Esophagus (tissue), 2 donors: ENCODE measurements at regions not wholly inside any gene's neighbourhood (a gene's known extent, or its start where the extent isn't known, plus 50 kb on each side); places are given as distances from the start of the nearest gene placed in this dataset.

Experiments used
- H3K27ac ChIP-seq, 2 donors: one replicate each; pipeline ENCODE4 v1.5.1; 2013; ENCODE audit warnings: low read depth in 2 of 2, mild to moderate bottlenecking in 2 of 2, inconsistent platforms in 1 of 2, low read length in 1 of 2, moderate library complexity in 1 of 2
- H3K27me3 ChIP-seq, 2 donors: one replicate each; pipeline ENCODE4 v1.6.1; 2013; ENCODE audit warnings: low read length in 2 of 2, control low read depth in 1 of 2, mild to moderate bottlenecking in 1 of 2; ENCODE audit not compliant: insufficient read depth in 2 of 2, control insufficient read depth in 1 of 2
- H3K36me3 ChIP-seq, 2 donors: one replicate each; pipeline ENCODE4 v1.6.1; 2013; ENCODE audit warnings: low read length in 1 of 2; ENCODE audit not compliant: control insufficient read depth in 2 of 2, insufficient read depth in 2 of 2
- H3K4me1 ChIP-seq, 2 donors: one replicate each; pipeline ENCODE4 v1.6.1; 2013; ENCODE audit warnings: low read length in 1 of 2; ENCODE audit not compliant: control insufficient read depth in 2 of 2, insufficient read depth in 2 of 2
- H3K4me3 ChIP-seq, 2 donors: one replicate each; pipeline ENCODE4 v1.5.1; 2013; ENCODE audit warnings: low read length in 2 of 2, mild to moderate bottlenecking in 2 of 2, low read depth in 1 of 2, moderate library complexity in 1 of 2
- H3K9me3 ChIP-seq, 2 donors: one replicate each; pipeline ENCODE4 v1.6.1; 2013; ENCODE audit warnings: mild to moderate bottlenecking in 2 of 2, low read depth in 1 of 2, low read length in 1 of 2, moderate library complexity in 1 of 2; ENCODE audit not compliant: control insufficient read depth in 2 of 2, insufficient read depth in 1 of 2
- WGBS, 2 donors: extraction: QIAGEN DNeasy Blood & Tissue Kit; methylation state at CpG; one replicate each; pipeline ENCODE4 v1.1.7; 2013; 5-methylcytosine and 5-hydroxymethylcytosine counted together
- donor health status: healthy with polysubstance abuse.
- donor health status: Bipolar disorder and iron deficiency.

DNA sequence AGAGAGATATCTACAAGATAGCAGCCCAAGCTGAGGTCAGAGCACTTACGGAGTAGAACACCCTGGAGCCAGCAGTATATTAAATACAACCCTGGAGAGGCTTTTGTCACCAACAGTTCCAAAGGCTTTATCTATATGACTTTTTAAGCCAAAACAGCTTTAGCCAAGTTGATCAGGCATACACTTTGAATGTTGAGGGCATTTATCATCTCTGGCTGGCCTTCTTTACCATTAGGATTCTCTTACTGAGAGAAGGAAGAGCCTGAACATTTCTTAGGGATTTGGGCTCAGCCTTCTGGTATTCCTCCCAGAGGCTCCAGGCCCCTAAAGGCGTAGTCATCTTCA is 161.3 kb upstream of the RIMS1 start:
- H3K27me3 ChIP-seq, result no peaks in the 10 kb centered on the region
- 90 to 91% methylated on average over 2 of the region's 2 CpGs for WGBS, 2 donors
- H3K36me3 ChIP-seq, result no peaks in the 10 kb centered on the region
- H3K27ac ChIP-seq, result no peak overlapping the region
- H3K4me3 ChIP-seq, result no peak overlapping the region
- no peaks in the 10 kb centered on the region for H3K9me3 ChIP-seq
- no peaks in the 10 kb centered on the region for H3K4me1 ChIP-seq

DNA sequence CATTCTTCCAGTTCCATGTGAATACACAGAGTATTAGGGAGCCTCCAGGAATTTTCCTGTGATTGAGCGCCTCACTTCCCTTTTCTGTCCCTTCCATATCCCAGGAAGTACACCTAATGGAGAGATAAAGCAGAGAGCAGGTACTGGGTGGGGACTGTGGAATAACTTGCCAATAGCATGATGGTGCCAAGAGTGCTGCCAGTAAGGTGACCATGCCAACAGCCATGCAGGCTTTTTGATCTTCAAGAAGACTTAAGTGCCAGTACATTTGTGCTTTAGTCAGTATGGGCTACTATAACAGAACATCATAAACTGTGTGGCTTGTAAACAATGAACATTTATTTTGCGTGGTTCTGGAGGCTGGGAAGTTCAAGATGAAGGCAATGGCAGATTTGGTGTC is 160.2 kb upstream of the RIMS1 start:
- no peaks in the 10 kb centered on the region for H3K27me3 ChIP-seq
- no peaks in the 10 kb centered on the region for H3K4me1 ChIP-seq
- H3K9me3 ChIP-seq, result no peaks in the 10 kb centered on the region
- H3K27ac ChIP-seq, result no peak overlapping the region
- no peaks in the 10 kb centered on the region for H3K36me3 ChIP-seq
- WGBS, 2 donors, result 85 to 90% methylated on average over 2 of the region's 2 CpGs
- no peak overlapping the region for H3K4me3 ChIP-seq

DNA sequence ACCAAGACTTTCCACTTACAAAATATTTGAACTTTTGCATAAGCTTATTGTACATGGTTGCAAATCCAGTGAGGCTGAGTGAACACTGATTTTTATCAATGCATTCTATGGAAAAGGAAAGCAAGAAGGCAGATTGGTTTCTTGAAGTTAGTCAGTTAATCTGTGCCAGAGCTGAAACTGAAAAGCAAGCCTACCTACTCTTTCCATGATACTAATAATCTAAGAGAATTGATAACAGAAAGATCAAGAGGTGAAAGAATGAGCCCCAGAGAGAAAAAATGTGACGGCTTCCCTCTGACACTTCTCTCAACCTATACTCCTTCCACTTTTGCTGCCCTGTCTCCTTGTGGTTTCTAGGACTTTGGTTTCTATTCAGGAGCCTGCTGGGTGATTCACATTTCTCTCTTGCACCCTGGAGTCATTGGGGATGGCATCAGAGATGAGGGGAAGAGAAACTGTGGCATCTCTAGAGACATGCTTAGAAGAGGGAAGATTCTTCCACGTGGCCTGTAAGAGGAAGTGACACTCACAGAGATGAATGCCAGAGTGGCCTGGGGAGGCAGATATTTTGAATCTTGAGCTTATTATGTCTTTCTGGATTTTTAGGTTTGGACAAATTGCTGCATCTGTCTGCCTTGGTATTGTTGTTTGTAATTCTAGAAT is 158.6 kb upstream of the RIMS1 start:
- Histone ChIP-seq H3K36me3 (no peaks in the 10 kb centered on the region), H3K27ac (no peak overlapping the region), H3K9me3 (no peaks in the 10 kb centered on the region), H3K4me1 (no peaks in the 10 kb centered on the region), H3K4me3 (no peak overlapping the region), H3K27me3 (no peaks in the 10 kb centered on the region)
- 45 to 54% methylated on average over 2 of the region's 2 CpGs for WGBS, 2 donors

DNA sequence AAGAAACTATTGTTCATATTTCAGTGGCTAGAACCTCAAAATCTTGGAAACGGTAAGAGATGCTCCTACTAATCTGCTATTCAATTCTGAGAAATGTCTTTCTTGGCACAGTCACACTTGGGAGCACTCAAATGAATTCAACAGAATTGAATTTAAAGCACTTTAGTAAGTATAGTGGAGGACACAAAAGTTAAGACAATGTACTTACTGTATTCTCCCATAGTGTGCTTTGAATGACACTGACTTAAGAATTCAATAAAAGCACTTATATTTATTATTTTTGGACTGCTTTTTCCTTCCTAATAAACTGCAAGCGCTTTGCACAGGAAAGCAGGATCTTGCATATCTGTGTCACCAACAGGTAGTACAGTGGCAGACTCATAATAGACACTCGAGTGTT is 156.1 kb upstream of the RIMS1 start:
- 72 to 77% methylated on average over 3 of the region's 3 CpGs for WGBS, 2 donors
- Histone ChIP-seq H3K9me3 (no peaks in the 10 kb centered on the region), H3K4me3 (no peak overlapping the region), H3K27ac (no peak overlapping the region), H3K4me1 (no peaks in the 10 kb centered on the region), H3K36me3 (no peaks in the 10 kb centered on the region), H3K27me3 (no peaks in the 10 kb centered on the region)

DNA sequence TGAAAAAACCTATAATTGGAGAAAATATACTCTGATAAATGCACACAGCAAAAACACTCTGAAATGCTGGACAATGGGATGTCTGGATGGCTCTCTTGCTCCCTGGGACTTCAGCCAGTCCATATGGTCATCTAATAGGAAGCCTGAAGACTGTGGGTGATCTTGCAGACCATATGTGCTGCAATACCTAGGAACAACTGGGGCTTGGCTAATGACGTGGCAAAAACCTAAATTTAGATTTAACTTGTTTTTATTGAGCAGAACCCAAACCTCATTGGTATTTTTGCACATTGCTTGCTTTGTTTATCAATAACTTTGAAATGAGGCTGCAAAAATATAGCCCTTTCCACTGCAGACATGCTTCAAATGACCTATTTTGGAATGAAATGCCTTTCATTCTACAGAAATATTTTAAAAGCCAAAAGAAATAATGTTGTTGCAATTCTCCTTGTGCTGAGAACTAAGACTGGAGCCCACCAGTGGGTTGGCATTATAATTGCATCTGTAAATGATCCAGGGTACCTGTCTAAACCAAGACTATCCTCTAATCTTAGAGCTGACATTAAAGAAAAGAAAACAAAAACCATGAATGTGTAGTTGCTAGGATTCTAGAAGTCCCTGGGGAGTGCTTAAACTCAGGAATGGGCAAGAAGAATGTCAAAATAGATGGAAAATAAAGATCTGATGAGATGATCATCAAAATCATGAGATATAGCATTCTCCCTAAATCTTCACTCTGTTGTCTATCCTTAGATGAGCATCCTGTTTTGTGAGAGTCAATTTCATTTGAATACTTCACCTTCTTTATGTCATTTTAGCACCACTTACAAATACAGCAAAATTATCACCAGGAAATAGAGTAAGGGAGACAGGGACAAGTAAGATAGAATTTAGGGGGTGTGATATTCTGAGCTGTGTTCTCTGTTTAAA is 152.1 kb upstream of the RIMS1 start:
- H3K27ac ChIP-seq, result no peak overlapping the region
- no peaks in the 10 kb centered on the region for H3K9me3 ChIP-seq
- no peaks in the 10 kb centered on the region for H3K27me3 ChIP-seq
- H3K36me3 ChIP-seq, result no peaks in the 10 kb centered on the region
- no peaks in the 10 kb centered on the region for H3K4me1 ChIP-seq
- WGBS, 2 donors, result 42 to 46% methylated on average over 1 of the region's 1 CpG
- no peak overlapping the region for H3K4me3 ChIP-seq

DNA sequence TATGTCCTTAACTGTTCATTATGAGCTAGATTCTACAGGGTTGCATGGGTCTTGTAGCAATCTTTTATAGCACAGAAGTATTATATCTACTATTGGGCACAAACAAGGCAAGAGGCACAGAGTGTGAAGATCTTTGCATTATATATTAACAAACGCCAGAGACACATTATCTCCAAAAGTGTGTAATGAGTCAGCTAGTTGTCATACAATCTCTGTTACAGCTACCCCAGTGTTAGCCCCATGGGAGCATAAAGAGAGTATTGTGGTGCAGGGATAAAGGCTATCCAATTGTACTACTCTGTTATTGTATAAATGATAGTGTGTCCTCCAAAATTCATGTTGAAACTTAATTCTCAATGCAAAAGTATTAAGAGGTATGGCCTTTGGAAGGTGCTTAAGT is 148.4 kb upstream of the RIMS1 start:
- Histone ChIP-seq H3K9me3 (no peaks in the 10 kb centered on the region), H3K36me3 (no peaks in the 10 kb centered on the region), H3K4me1 (no peaks in the 10 kb centered on the region), H3K27ac (no peak overlapping the region), H3K27me3 (no peaks in the 10 kb centered on the region), H3K4me3 (no peak overlapping the region)
- 71 to 81% methylated on average over 1 of the region's 1 CpG for WGBS, 2 donors

DNA sequence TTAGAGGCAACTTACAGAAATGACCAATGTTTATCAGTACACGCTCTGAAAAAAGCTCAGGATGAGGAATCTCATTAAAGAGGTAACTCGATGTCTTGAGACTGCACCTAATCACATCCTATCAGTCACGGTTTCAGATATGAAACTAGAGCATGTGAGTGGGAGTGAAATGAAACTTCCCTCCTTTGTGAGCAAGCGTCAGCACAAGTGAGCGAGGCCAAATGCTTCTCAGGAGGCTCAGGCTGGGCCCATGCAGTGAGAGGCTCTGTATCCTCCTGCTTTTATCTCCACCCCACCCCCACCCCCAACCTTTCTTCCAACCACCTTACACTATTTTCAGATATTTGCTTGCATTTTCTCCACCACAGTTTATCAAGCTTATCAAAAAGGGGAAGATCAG is 140.8 kb upstream of the RIMS1 start:
- Histone ChIP-seq H3K4me3 (no peak overlapping the region), H3K27me3 (no peaks in the 10 kb centered on the region), H3K36me3 (no peaks in the 10 kb centered on the region), H3K9me3 (peaks cover 0 to 2% of the 10 kb centered on the region in 2 donors), H3K4me1 (no peaks in the 10 kb centered on the region), H3K27ac (no peak overlapping the region)
- 59 to 68% methylated on average over 5 of the region's 5 CpGs for WGBS, 2 donors

DNA sequence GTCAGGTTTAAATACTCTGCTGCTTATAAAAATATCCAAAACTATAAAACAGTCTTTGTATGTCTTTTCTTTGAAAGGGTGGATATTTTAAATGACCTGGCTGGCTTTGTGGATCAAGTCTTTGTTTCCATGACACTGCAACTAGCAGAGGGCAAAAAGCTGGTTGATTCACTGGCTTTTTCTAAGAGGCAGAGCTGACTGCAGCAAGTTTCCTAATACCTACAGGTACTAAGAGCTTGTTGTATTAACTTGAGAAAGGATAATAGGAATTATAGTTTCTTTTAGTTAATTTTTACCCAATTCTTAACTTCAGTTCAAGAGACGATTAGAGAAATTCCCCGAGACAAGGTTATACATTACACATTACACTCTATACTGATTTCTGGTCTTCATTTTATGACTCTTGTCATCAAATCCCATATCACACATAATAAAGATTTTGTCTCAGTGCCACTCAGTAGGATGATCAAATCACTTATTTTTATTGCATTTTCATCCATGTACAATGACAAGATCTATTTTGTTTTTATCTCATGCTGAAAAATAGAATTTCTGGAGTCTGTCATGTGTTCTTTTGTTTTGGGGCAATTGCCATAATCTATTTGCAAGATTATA is 120.1 kb upstream of the RIMS1 start:
- no peak overlapping the region for H3K4me3 ChIP-seq
- no peaks in the 10 kb centered on the region for H3K4me1 ChIP-seq
- no peaks in the 10 kb centered on the region for H3K36me3 ChIP-seq
- H3K27me3 ChIP-seq, result no peaks in the 10 kb centered on the region
- WGBS, 2 donors, result 64 to 76% methylated on average over 2 of the region's 2 CpGs
- H3K27ac ChIP-seq, result no peak overlapping the region
- H3K9me3 ChIP-seq, result no peaks in the 10 kb centered on the region

DNA sequence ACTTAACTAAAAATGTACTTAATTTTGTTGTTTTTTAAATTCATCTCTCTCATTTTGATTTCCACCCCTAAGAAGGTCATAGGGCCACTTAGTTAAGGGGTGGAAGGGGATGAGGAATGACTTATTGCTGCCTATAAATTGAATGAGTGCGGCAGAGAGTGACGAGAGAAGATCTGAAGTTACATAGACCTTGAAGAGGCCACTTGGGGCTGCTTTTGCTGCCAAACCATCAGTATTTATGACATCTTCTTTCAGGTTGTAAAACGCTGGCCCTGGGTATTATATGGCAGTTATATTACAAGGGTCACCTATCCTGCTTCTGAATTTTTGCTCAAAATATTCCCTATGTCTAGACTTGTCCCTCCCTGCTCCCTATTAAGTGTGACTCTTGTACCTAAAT is 119.6 kb upstream of the RIMS1 start:
- Histone ChIP-seq H3K4me1 (no peaks in the 10 kb centered on the region), H3K36me3 (no peaks in the 10 kb centered on the region), H3K4me3 (no peak overlapping the region), H3K9me3 (no peaks in the 10 kb centered on the region), H3K27ac (no peak overlapping the region), H3K27me3 (no peaks in the 10 kb centered on the region)
- WGBS, 2 donors, result 32 to 46% methylated on average over 3 of the region's 3 CpGs
